ENCODE measurements at regions not wholly inside any gene's neighbourhood (a gene's known extent, or its start where the extent isn't known, plus 50 kb on each side); places are given as distances from the start of the nearest gene placed in this dataset.
A peak's percentile ranks its signal among the peaks of the same experiment; 100 is the strongest.

DNA sequence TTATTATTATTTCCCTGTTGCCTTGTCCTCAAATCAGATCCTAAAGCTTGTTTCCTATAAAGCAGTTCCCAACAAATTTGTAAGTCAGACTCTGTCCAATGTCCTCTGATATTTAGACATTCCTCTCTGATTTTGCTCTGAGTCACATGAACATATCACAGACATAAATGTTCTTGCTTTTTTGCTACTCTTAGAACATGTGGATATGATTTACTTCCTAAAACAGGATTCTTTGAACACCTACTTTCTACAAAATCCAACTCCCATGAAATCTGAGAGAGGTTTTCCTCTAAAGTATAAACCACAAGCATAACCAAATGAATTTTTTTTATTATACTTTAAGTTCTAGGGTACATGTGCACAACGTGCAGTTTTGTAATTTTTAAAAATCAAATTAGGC, 181.3 kb upstream of the SLC38A2 start:
- Histone ChIP-seq H2AFZ (ENCODE audit: low read depth) (no peak overlapping the region), H3K9ac (peak overlapping the region; percentile 26; the same call in 1 of the 2 replicates), H3K9me3 (no peaks in the 10 kb centered on the region), H3K27ac (ENCODE audit: low read depth in 2 of 2, low read length in 1 of 2) (peak overlapping the region; percentile 93 to 100; a peak in 3 of 4 replicates), H4K20me1 (ENCODE audit: insufficient read depth) (no peaks in the 10 kb centered on the region), H3K79me2 (ENCODE audit: insufficient read depth) (no peaks in the 10 kb centered on the region), H3F3A (replicated peaks; ENCODE audit: insufficient read depth) (peaks cover 53% of the 10 kb centered on the region), H3K27me3 (ENCODE audit: insufficient read depth) (no peaks in the 10 kb centered on the region), H3K36me3 (replicated peaks in 1 of 2; ENCODE audit: control insufficient read depth in 1 of 2, insufficient read depth in 2 of 2, low read length in 1 of 2) (no peaks in the 10 kb centered on the region), H3K9me2 (no peaks in the 10 kb centered on the region), H3K4me1 (ENCODE audit: control insufficient read depth in 1 of 2, insufficient read depth in 2 of 2, low read depth in 1 of 2, low read length in 1 of 2) (peaks cover 5 to 69% of the 10 kb centered on the region in 2 experiments), H3K4me3 (ENCODE audit: low read depth in 2 of 2, low read length in 1 of 2) (no peak overlapping the region), H3K4me2 (no peak overlapping the region)
- ChIA-PET POLR2A (no interaction called here), CTCF (no interaction called here)
- no peak for DNase-seq
- WGBS (ENCODE audit: low lambda C conversion rate), result 14% methylated on average over 1 of the region's 1 CpG
- TF ChIP-seq RAD21 (IDR thresholded peaks at IDR 0.05; ENCODE audit: low read length) (no peak), MXI1 (IDR thresholded peaks at IDR 0.05; ENCODE audit: low read depth, low read length) (no peak), NRF1 (IDR thresholded peaks at IDR 0.05; ENCODE audit: low read depth, low read length) (no peak), MEF2A (IDR thresholded peaks at IDR 0.05; ENCODE audit: borderline replicate concordance, low read depth) (no peak), TCF12 (IDR thresholded peaks at IDR 0.05) (peak; percentile 61), SMC3 (IDR thresholded peaks at IDR 0.05; ENCODE audit: low read depth, low read length) (no peak)
- TF ChIP-seq, protein P1, sequence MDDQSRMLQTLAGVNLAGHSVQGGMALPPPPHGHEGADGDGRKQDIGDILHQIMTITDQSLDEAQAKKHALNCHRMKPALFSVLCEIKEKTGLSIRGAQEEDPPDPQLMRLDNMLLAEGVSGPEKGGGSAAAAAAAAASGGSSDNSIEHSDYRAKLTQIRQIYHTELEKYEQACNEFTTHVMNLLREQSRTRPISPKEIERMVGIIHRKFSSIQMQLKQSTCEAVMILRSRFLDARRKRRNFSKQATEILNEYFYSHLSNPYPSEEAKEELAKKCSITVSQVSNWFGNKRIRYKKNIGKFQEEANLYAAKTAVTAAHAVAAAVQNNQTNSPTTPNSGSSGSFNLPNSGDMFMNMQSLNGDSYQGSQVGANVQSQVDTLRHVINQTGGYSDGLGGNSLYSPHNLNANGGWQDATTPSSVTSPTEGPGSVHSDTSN (IDR thresholded peaks at IDR 0.05), result no peak

DNA sequence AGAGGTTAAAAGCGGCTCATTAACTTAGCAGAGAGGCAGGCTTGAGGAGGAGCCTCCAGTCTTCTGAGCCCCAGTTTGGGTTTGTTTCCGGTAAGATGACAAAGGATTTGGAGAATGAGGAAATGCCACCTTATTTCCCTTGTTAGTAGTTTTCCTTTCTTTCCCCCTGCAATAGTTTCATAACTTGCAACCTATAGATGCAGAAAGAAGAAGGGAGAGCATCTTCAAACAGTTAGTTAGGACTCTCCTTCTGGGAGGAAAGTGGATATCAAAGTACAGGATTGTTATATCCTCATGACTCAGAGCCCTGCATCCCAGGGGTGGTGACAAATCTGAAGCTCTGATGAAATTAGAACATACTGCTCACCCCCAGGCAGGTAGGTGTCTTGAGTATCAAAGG, 180.7 kb upstream of the SLC38A2 start:
- POLR2A ChIA-PET, result no interaction called here
- peaks cover 5 to 69% of the 10 kb centered on the region in 2 experiments for H3K4me1 ChIP-seq (ENCODE audit: control insufficient read depth in 1 of 2, insufficient read depth in 2 of 2, low read depth in 1 of 2, low read length in 1 of 2)

More for the DNA sequence above, 180.7 kb upstream of the SLC38A2 start:
- Histone ChIP-seq H3K9ac (peak overlapping the region; percentile 30; the same call in 1 of the 2 replicates), H3K27ac (ENCODE audit: low read depth in 2 of 2, low read length in 1 of 2) (peak overlapping the region; percentile 93 to 100), H3K4me2 (peak overlapping the region; percentile 28; the same call in 1 of the 2 replicates), H3K9me3 (no peaks in the 10 kb centered on the region), H4K20me1 (ENCODE audit: insufficient read depth) (no peaks in the 10 kb centered on the region), H3K79me2 (ENCODE audit: insufficient read depth) (no peaks in the 10 kb centered on the region), H3K36me3 (replicated peaks in 1 of 2; ENCODE audit: control insufficient read depth in 1 of 2, insufficient read depth in 2 of 2, low read length in 1 of 2) (no peaks in the 10 kb centered on the region), H2AFZ (ENCODE audit: low read depth) (0 out of 2 replicates have a peak overlapping the region, but pooled peaks have one; percentile 60), H3F3A (replicated peaks; ENCODE audit: insufficient read depth) (peaks cover 56% of the 10 kb centered on the region), H3K9me2 (no peaks in the 10 kb centered on the region), H3K27me3 (ENCODE audit: insufficient read depth) (no peaks in the 10 kb centered on the region), H3K4me3 (ENCODE audit: low read depth in 2 of 2, low read length in 1 of 2) (no peak overlapping the region)
- no peak for TF ChIP-seq EP300 (IDR thresholded peaks at IDR 0.05; ENCODE audit: borderline replicate concordance in 1 of 2, low read depth in 1 of 2, low read length in 1 of 2)
- TF ChIP-seq, protein P1 (IDR thresholded peaks at IDR 0.05), result peak; percentile 18; the same call in 1 of the 2 replicates
- TF ChIP-seq, protein P2, sequence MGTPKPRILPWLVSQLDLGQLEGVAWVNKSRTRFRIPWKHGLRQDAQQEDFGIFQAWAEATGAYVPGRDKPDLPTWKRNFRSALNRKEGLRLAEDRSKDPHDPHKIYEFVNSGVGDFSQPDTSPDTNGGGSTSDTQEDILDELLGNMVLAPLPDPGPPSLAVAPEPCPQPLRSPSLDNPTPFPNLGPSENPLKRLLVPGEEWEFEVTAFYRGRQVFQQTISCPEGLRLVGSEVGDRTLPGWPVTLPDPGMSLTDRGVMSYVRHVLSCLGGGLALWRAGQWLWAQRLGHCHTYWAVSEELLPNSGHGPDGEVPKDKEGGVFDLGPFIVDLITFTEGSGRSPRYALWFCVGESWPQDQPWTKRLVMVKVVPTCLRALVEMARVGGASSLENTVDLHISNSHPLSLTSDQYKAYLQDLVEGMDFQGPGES (IDR thresholded peaks at IDR 0.05; ENCODE audit: low read depth, low read length), result no peak
- no peak for TF ChIP-seq SIN3A (IDR thresholded peaks at IDR 0.05; ENCODE audit: borderline replicate concordance, low read depth, low read length)
- no peak for TF ChIP-seq RXRA (IDR thresholded peaks at IDR 0.05; ENCODE audit: borderline replicate concordance, low read depth)
- TF ChIP-seq MAX (IDR thresholded peaks at IDR 0.05; ENCODE audit: low read depth), result no peak
- TF ChIP-seq GATA2 (CRISPR knock-in tag; IDR thresholded peaks at IDR 0.05), result no peak
- peak; percentile 66 for TF ChIP-seq FOSL2 (IDR thresholded peaks at IDR 0.05; ENCODE audit: borderline replicate concordance, low read depth)
- no peak for TF ChIP-seq SMC3 (IDR thresholded peaks at IDR 0.05; ENCODE audit: low read depth, low read length)
- peak; percentile 30 for TF ChIP-seq JUND (IDR thresholded peaks at IDR 0.05)
- TF ChIP-seq ELF1 (IDR thresholded peaks at IDR 0.05), result peak; percentile 44; the same call in 1 of the 2 replicates
- peak; percentile 25; the same call in 1 of the 2 replicates for TF ChIP-seq TCF12 (IDR thresholded peaks at IDR 0.05)
- TF ChIP-seq, protein P3, sequence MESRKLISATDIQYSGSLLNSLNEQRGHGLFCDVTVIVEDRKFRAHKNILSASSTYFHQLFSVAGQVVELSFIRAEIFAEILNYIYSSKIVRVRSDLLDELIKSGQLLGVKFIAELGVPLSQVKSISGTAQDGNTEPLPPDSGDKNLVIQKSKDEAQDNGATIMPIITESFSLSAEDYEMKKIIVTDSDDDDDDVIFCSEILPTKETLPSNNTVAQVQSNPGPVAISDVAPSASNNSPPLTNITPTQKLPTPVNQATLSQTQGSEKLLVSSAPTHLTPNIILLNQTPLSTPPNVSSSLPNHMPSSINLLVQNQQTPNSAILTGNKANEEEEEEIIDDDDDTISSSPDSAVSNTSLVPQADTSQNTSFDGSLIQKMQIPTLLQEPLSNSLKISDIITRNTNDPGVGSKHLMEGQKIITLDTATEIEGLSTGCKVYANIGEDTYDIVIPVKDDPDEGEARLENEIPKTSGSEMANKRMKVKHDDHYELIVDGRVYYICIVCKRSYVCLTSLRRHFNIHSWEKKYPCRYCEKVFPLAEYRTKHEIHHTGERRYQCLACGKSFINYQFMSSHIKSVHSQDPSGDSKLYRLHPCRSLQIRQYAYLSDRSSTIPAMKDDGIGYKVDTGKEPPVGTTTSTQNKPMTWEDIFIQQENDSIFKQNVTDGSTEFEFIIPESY (IDR thresholded peaks at IDR 0.05; ENCODE audit: borderline replicate concordance, low read depth), result no peak
- DNase-seq, result no peak
- CTCF ChIA-PET, result no interaction called here
- WGBS (ENCODE audit: low lambda C conversion rate), result 80% methylated on average over 2 of the region's 2 CpGs
